GM18498 (cell line): ENCODE measurements at regions not wholly inside any gene's neighbourhood (a gene's known extent, or its start where the extent isn't known, plus 50 kb on each side); places are given as distances from the start of the nearest gene placed in this dataset.
"Not testable (repeated sequence)": the region's sequence is repeated elsewhere in the genome, so short reads cannot be mapped to it uniquely, and the experiment has no call there.

Source experiments
- ATAC-seq: cut with Tn5 transposase; IDR thresholded peaks from one replicate; pipeline ENCODE4 v1.9.1; 2021; ENCODE audit warnings: mild to moderate bottlenecking, moderate library complexity; ENCODE audit not compliant: unreplicated experiment

- ATAC-seq, result no peak
Measured at GRCh38 chr12:47491516-47492305, 214.1 kb downstream of the RPAP3 start.

GRCh38 chr12:47488888-47489287 lies 216.9 kb downstream of the RPAP3 start:
- no peak for ATAC-seq

GRCh38 chr12:47481041-47481440 lies 224.8 kb downstream of the RPAP3 start:
- no peak for ATAC-seq

GRCh38 chr12:47478426-47478825 lies 227.4 kb downstream of the RPAP3 start:
- no peak for ATAC-seq

- ATAC-seq, result no peak
Measured at GRCh38 chr12:47473091-47473490, 232.7 kb downstream of the RPAP3 start.

- not testable (repeated sequence) for ATAC-seq
Measured at GRCh38 chr12:47470349-47470748, 235.5 kb downstream of the RPAP3 start.

GRCh38 chr12:47463918-47464317 lies 241.9 kb downstream of the RPAP3 start:
- not testable (repeated sequence) for ATAC-seq

GRCh38 chr12:47458279-47458678 lies 247.6 kb downstream of the RPAP3 start:
- ATAC-seq, result no peak

- no peak for ATAC-seq
Measured at GRCh38 chr12:47449797-47450196, 256.0 kb downstream of the RPAP3 start.

- ATAC-seq, result no peak
Measured at GRCh38 chr12:47442310-47442709, 263.5 kb downstream of the RPAP3 start.

- ATAC-seq, result no peak
Measured at GRCh38 chr12:47441490-47441889, 264.3 kb downstream of the RPAP3 start.

GRCh38 chr12:47438175-47438574 lies 267.7 kb downstream of the RPAP3 start:
- no peak for ATAC-seq

- ATAC-seq, result no peak
Measured at GRCh38 chr12:47437570-47437969, 268.3 kb downstream of the RPAP3 start.

- ATAC-seq, result no peak
Measured at GRCh38 chr12:47433876-47434275, 272.0 kb downstream of the RPAP3 start.

GRCh38 chr12:47426678-47427309 lies 279.0 kb downstream of the RPAP3 start:
- ATAC-seq, result not testable (repeated sequence)

- no peak for ATAC-seq
Measured at GRCh38 chr12:47422611-47423010, 283.2 kb downstream of the RPAP3 start.

GRCh38 chr12:47419497-47419896 lies 286.3 kb downstream of the RPAP3 start:
- no peak for ATAC-seq

GRCh38 chr12:47417955-47418354 lies 287.9 kb downstream of the RPAP3 start:
- ATAC-seq, result no peak

- no peak for ATAC-seq
Measured at GRCh38 chr12:47417121-47417520, 288.7 kb downstream of the RPAP3 start.

- no peak for ATAC-seq
Measured at GRCh38 chr12:47415054-47415453, 290.8 kb downstream of the RPAP3 start.

GRCh38 chr12:47414511-47414910 lies 291.3 kb downstream of the RPAP3 start:
- ATAC-seq, result no peak

- no peak for ATAC-seq
Measured at GRCh38 chr12:47413806-47414205, 292.0 kb downstream of the RPAP3 start.
